ENCODE measurements at regions not wholly inside any gene's neighbourhood (a gene's known extent, or its start where the extent isn't known, plus 50 kb on each side); places are given as distances from the start of the nearest gene placed in this dataset.
A peak's percentile ranks its signal among the peaks of the same experiment; 100 is the strongest.
"Not testable (repeated sequence)": the region's sequence is repeated elsewhere in the genome, so short reads cannot be mapped to it uniquely, and the experiment has no call there.

DNA sequence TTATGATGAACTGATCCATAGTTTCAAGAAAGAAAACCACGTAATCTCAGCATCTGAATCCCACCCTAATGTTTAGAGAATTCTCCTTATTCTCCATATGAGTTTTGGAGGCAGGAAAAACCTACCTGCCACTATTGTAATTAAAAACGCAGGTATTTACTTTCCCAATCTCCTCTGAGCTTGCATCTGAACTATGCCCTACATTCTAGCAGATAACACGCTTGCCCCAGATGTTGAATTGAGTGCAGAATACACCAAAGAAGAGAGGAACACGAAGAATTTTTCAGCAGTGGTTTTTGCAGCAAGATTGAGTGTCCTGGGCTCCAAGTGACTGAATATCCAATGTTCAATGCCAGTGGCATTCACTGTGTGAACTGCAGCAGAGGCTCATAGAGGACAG is 182.4 kb downstream of the COX18 start:
- intact Hi-C loops (cut with micrococcal nuclease; ENCODE audit: unreplicated experiment): no loop called here
- CTCF ChIA-PET: no interaction called here

GRCh38 chr4:72886602-72887001 is 182.9 kb downstream of the COX18 start:
- DNase-seq (ENCODE audit: low spot score): peak; percentile 0
- Histone ChIP-seq H3K36me3 (ENCODE audit: insufficient read depth, low read length, poor library complexity, severe bottlenecking) (no peaks in the 10 kb centered on the region), H3K4me1 (ENCODE audit: insufficient read depth, low read length, poor library complexity, severe bottlenecking) (no peaks in the 10 kb centered on the region), H3K27me3 (replicated peaks; ENCODE audit: insufficient read depth, low read depth, low read length, poor library complexity) (no peaks in the 10 kb centered on the region), H3K4me3 (ENCODE audit: low read depth, low read length, poor library complexity, severe bottlenecking) (no peak overlapping the region), H3K9me3 (ENCODE audit: low read depth, low read length, poor library complexity, severe bottlenecking) (no peaks in the 10 kb centered on the region), H3K27ac (ENCODE audit: low read depth, low read length, poor library complexity, severe bottlenecking) (no peak overlapping the region)
- ChIA-PET CTCF (no interaction called here), POLR2A (ENCODE audit: low non-redundant PET) (no interaction called here)
- BruUV-seq (replicated peaks): no TSS peak
- intact Hi-C loops (cut with micrococcal nuclease; ENCODE audit: unreplicated experiment): no loop called here
- TF ChIP-seq EZH2 (IDR thresholded peaks at IDR 0.05; ENCODE audit: borderline replicate concordance, low read depth, low read length, poor library complexity, severe bottlenecking) (no peak), CTCF (conservative IDR thresholded peaks at IDR 0.05; ENCODE audit: low read depth, low read length) (peak; percentile 40; the same call in 1 of the 2 replicates)

More for the DNA sequence above, 182.4 kb downstream of the COX18 start:
- POLR2A ChIA-PET (ENCODE audit: low non-redundant PET): no interaction called here
- no peaks in the 10 kb centered on the region for H3K4me1 ChIP-seq (ENCODE audit: insufficient read depth, low read length, poor library complexity, severe bottlenecking)
- no peak for TF ChIP-seq CTCF (conservative IDR thresholded peaks at IDR 0.05; ENCODE audit: low read depth, low read length)
- H3K4me3 ChIP-seq (ENCODE audit: low read depth, low read length, poor library complexity, severe bottlenecking): no peak overlapping the region
- DNase-seq (ENCODE audit: low spot score): no peak
- no peak overlapping the region for H3K27ac ChIP-seq (ENCODE audit: low read depth, low read length, poor library complexity, severe bottlenecking)
- H3K36me3 ChIP-seq (ENCODE audit: insufficient read depth, low read length, poor library complexity, severe bottlenecking): no peaks in the 10 kb centered on the region
- no TSS peak for BruUV-seq (replicated peaks)
- no peaks in the 10 kb centered on the region for H3K9me3 ChIP-seq (ENCODE audit: low read depth, low read length, poor library complexity, severe bottlenecking)
- H3K27me3 ChIP-seq (replicated peaks; ENCODE audit: insufficient read depth, low read depth, low read length, poor library complexity): no peaks in the 10 kb centered on the region

- BruUV-seq (replicated peaks); H3K27me3 ChIP-seq (replicated peaks; ENCODE audit: insufficient read depth, low read depth, low read length, poor library complexity); H3K4me1 ChIP-seq (ENCODE audit: insufficient read depth, low read length, poor library complexity, severe bottlenecking); H3K27ac ChIP-seq (ENCODE audit: low read depth, low read length, poor library complexity, severe bottlenecking); H3K9me3 ChIP-seq (ENCODE audit: low read depth, low read length, poor library complexity, severe bottlenecking); POLR2A ChIA-PET (ENCODE audit: low non-redundant PET); DNase-seq (ENCODE audit: low spot score); H3K4me3 ChIP-seq (ENCODE audit: low read depth, low read length, poor library complexity, severe bottlenecking); intact Hi-C loops (cut with micrococcal nuclease; ENCODE audit: unreplicated experiment); H3K36me3 ChIP-seq (ENCODE audit: insufficient read depth, low read length, poor library complexity, severe bottlenecking); CTCF ChIA-PET: not testable (repeated sequence)
Observed at GRCh38 chr4:72884225-72884624, 185.3 kb downstream of the COX18 start.

DNA sequence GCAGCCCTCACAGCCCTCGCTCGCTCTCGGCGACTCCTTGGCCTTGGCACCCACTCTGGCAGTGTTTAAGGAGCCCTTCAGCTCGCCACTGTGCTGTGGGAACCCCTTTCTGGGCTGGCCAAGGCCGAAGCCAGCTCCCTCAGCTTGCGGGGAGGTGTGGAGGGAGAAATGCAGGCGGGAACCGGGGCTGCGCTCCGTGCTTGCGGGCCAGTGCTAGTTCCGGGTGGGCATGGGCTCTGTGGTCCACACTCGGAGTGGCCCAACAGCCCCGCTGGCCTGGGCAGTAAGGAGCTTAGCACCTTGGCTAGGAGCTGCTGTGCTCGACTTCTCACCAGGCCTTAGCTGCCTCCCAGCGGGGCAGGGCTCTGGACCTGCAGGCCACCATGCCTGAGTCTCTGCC is 192.6 kb downstream of the COX18 start:
- Histone ChIP-seq H3K27me3 (replicated peaks; ENCODE audit: insufficient read depth, low read depth, low read length, poor library complexity) (no peaks in the 10 kb centered on the region), H3K4me1 (ENCODE audit: insufficient read depth, low read length, poor library complexity, severe bottlenecking) (no peaks in the 10 kb centered on the region), H3K9me3 (ENCODE audit: low read depth, low read length, poor library complexity, severe bottlenecking) (no peaks in the 10 kb centered on the region), H3K36me3 (ENCODE audit: insufficient read depth, low read length, poor library complexity, severe bottlenecking) (no peaks in the 10 kb centered on the region), H3K4me3 (ENCODE audit: low read depth, low read length, poor library complexity, severe bottlenecking) (no peak overlapping the region), H3K27ac (ENCODE audit: low read depth, low read length, poor library complexity, severe bottlenecking) (no peak overlapping the region)
- BruUV-seq (replicated peaks): no TSS peak
- no peak for DNase-seq (ENCODE audit: low spot score)
- no peak for TF ChIP-seq EZH2 (IDR thresholded peaks at IDR 0.05; ENCODE audit: borderline replicate concordance, low read depth, low read length, poor library complexity, severe bottlenecking)
- TF ChIP-seq CTCF (conservative IDR thresholded peaks at IDR 0.05; ENCODE audit: low read depth, low read length): no peak
- CTCF ChIA-PET: no interaction called here
- intact Hi-C loops (cut with micrococcal nuclease; ENCODE audit: unreplicated experiment): no loop called here
- POLR2A ChIA-PET (ENCODE audit: low non-redundant PET): no interaction called here
